Astrocyte (in vitro differentiated cells and primary cell): ENCODE measurements at regions not wholly inside any gene's neighbourhood (a gene's known extent, or its start where the extent isn't known, plus 50 kb on each side); places are given as distances from the start of the nearest gene placed in this dataset.

Experiments used
- EZH2 ChIP-seq: IDR thresholded peaks from 2 replicates; pipeline ENCODE4 v1.6.1; 2012; ENCODE audit warnings: mild to moderate bottlenecking, low read length, inconsistent platforms; ENCODE audit not compliant: insufficient read depth
- TF ChIP-seq, protein P1 (sequence below): IDR thresholded peaks from 2 replicates; pipeline ENCODE4 v1.5.1; 2011; ENCODE audit warnings: low read depth, mild to moderate bottlenecking, inconsistent platforms, low read length, moderate library complexity; ENCODE audit not compliant: insufficient read depth

DNA sequence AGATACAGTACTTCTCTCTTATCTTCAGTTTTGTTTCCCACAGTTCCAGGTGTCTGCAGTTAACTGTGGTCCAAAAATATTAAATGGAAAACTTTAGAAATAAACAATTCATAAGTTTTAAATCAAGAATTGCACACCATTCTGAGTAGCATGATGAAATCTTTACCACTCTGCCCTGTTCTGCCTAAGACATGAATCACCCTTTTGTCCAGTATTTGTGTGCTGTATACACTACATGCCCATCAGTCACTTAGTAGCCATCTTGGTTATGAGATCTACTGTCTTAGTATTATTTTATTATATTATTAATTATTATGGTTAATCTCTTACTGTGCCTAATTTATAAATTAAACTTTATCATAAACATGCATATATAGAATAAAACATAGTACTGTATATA is 279.0 kb downstream of the OGFRL1 start:
- TF ChIP-seq, protein P1, sequence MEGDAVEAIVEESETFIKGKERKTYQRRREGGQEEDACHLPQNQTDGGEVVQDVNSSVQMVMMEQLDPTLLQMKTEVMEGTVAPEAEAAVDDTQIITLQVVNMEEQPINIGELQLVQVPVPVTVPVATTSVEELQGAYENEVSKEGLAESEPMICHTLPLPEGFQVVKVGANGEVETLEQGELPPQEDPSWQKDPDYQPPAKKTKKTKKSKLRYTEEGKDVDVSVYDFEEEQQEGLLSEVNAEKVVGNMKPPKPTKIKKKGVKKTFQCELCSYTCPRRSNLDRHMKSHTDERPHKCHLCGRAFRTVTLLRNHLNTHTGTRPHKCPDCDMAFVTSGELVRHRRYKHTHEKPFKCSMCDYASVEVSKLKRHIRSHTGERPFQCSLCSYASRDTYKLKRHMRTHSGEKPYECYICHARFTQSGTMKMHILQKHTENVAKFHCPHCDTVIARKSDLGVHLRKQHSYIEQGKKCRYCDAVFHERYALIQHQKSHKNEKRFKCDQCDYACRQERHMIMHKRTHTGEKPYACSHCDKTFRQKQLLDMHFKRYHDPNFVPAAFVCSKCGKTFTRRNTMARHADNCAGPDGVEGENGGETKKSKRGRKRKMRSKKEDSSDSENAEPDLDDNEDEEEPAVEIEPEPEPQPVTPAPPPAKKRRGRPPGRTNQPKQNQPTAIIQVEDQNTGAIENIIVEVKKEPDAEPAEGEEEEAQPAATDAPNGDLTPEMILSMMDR: no peak
- no peak for TF ChIP-seq EZH2
